Lung (tissue), 11 donors: ENCODE measurements at regions not wholly inside any gene's neighbourhood (a gene's known extent, or its start where the extent isn't known, plus 50 kb on each side); places are given as distances from the start of the nearest gene placed in this dataset.

Experiments used
- ATAC-seq: fragments of 200-7000 bp; cut with Tn5 transposase; one replicate; pipeline ENCODE4 v1.9.1; 2020; ENCODE audit warnings: moderate number of reproducible peaks; ENCODE audit not compliant: insufficient read depth, low FRiP score
- DNase-seq, 3 donors: peaks; one replicate each; pipeline ENCODE4 v3.0.0-alpha.2; 2013 to 2017
- H3K27ac ChIP-seq, 2 donors: one replicate each; pipeline ENCODE4 v1.5.1; 2013; ENCODE audit warnings: mild to moderate bottlenecking in 2 of 2, moderate library complexity in 2 of 2, control low read depth in 1 of 2, inconsistent platforms in 1 of 2, low read depth in 1 of 2, low read length in 1 of 2
- H3K27me3 ChIP-seq, 3 donors: one replicate each; pipeline ENCODE4 v1.5.1; 2013; ENCODE audit warnings: low read length in 2 of 3; ENCODE audit not compliant: control insufficient read depth in 3 of 3, insufficient read depth in 3 of 3
- H3K36me3 ChIP-seq, 4 donors: one replicate each; pipeline ENCODE4 v1.5.1; 2013; ENCODE audit warnings: low read length in 4 of 4, mild to moderate bottlenecking in 1 of 4, moderate library complexity in 1 of 4; ENCODE audit not compliant: control insufficient read depth in 4 of 4, insufficient read depth in 4 of 4
- H3K4me1 ChIP-seq, 5 donors: one replicate each; pipeline ENCODE4 v1.5.1; 2013; ENCODE audit warnings: low read length in 5 of 5, mild to moderate bottlenecking in 2 of 5, moderate library complexity in 1 of 5; ENCODE audit not compliant: control insufficient read depth in 5 of 5, insufficient read depth in 5 of 5
- H3K4me3 ChIP-seq: one replicate; pipeline ENCODE4 v1.5.1; 2013; ENCODE audit warnings: mild to moderate bottlenecking, control low read depth, moderate library complexity
- H3K9ac ChIP-seq, 2 donors: one replicate each; pipeline ENCODE4 v1.5.1; 2013; ENCODE audit warnings: low read length in 2 of 2, control low read depth in 1 of 2; ENCODE audit not compliant: insufficient read depth in 1 of 2
- H3K9me3 ChIP-seq, 4 donors: one replicate each; pipeline ENCODE4 v1.5.1; 2013; ENCODE audit warnings: low read length in 3 of 4, mild to moderate bottlenecking in 1 of 4, moderate library complexity in 1 of 4; ENCODE audit not compliant: control insufficient read depth in 4 of 4, insufficient read depth in 3 of 4
- CTCF ChIP-seq: IDR thresholded peaks from 2 replicates; pipeline ENCODE4 v1.5.1; 2012; ENCODE audit warnings: mild to moderate bottlenecking; ENCODE audit errors: control extremely low read depth, extremely low read depth
- WGBS, 2 donors: extraction: QIAGEN DNeasy Blood & Tissue Kit; methylation state at CpG; one replicate each; pipeline ENCODE4 v1.1.7; 2013; 5-methylcytosine and 5-hydroxymethylcytosine counted together
- donor health status: control.
- donor health status: control.
- donor health status: Bipolar disorder and iron deficiency.
- donor health status: healthy.
- donor health status: DM: yes; HTN: yes; CAD: no.

- TF ChIP-seq CTCF: no peak
- Histone ChIP-seq H3K4me1 (peaks cover 0 to 10% (median 0%) of the 10 kb centered on the region in 5 donors), H3K4me3 (no peak overlapping the region), H3K9ac (no peak overlapping the region), H3K36me3 (no peaks in the 10 kb centered on the region), H3K27ac (no peak overlapping the region), H3K9me3 (no peaks in the 10 kb centered on the region), H3K27me3 (no peaks in the 10 kb centered on the region)
- ATAC-seq: no peak
- no peak for DNase-seq
- WGBS, 2 donors: 89 to 92% methylated on average over 7 of the region's 7 CpGs
Observed at GRCh38 chr2:234163510-234164045, 113.1 kb downstream of the SPP2 start.

GRCh38 chr2:234162861-234163260 is 112.4 kb downstream of the SPP2 start:
- DNase-seq: no peak
- Histone ChIP-seq H3K27ac (no peak overlapping the region), H3K27me3 (no peaks in the 10 kb centered on the region), H3K36me3 (no peaks in the 10 kb centered on the region), H3K9ac (no peak overlapping the region), H3K4me1 (peaks cover 0 to 5% (median 0%) of the 10 kb centered on the region in 5 donors), H3K9me3 (no peaks in the 10 kb centered on the region), H3K4me3 (no peak overlapping the region)
- ATAC-seq: no peak
- no peak for TF ChIP-seq CTCF
- WGBS, 2 donors: 67 to 77% methylated on average over 1 of the region's 1 CpG

- no peak overlapping the region for H3K27ac ChIP-seq
- no peak overlapping the region for H3K9ac ChIP-seq
- 69 to 82% methylated on average over 6 of the region's 6 CpGs for WGBS, 2 donors
- H3K36me3 ChIP-seq: no peaks in the 10 kb centered on the region
- no peaks in the 10 kb centered on the region for H3K27me3 ChIP-seq
- H3K4me3 ChIP-seq: no peak overlapping the region
- DNase-seq: no peak
- no peak for TF ChIP-seq CTCF
- ATAC-seq: no peak
- no peaks in the 10 kb centered on the region for H3K9me3 ChIP-seq
- H3K4me1 ChIP-seq: peaks cover 0 to 5% (median 0%) of the 10 kb centered on the region in 5 donors
Observed at GRCh38 chr2:234161932-234162331, 111.4 kb downstream of the SPP2 start.

- H3K27me3 ChIP-seq: no peaks in the 10 kb centered on the region
- no peak overlapping the region for H3K4me3 ChIP-seq
- H3K4me1 ChIP-seq: peaks cover 0 to 5% (median 0%) of the 10 kb centered on the region in 5 donors
- H3K27ac ChIP-seq: no peak overlapping the region
- TF ChIP-seq CTCF: no peak
- ATAC-seq (no peak), DNase-seq (no peak)
- no peaks in the 10 kb centered on the region for H3K9me3 ChIP-seq
- H3K36me3 ChIP-seq: no peaks in the 10 kb centered on the region
- no peak overlapping the region for H3K9ac ChIP-seq
- WGBS, 2 donors: 81 to 88% methylated on average over 4 of the region's 4 CpGs
Observed at GRCh38 chr2:234158812-234159211, 108.3 kb downstream of the SPP2 start.
